Hepatocyte (in vitro differentiated cells): ENCODE measurements at regions not wholly inside any gene's neighbourhood (a gene's known extent, or its start where the extent isn't known, plus 50 kb on each side); places are given as distances from the start of the nearest gene placed in this dataset.
A peak's percentile ranks its signal among the peaks of the same experiment; 100 is the strongest.

ENCODE experiments used
- DNase-seq: peaks from one replicate; pipeline ENCODE4 v3.0.0-alpha.2; 2016; ENCODE audit warnings: low spot score
- H2AFZ ChIP-seq: fragments of 200-600 bp; sonication (generic); 2 replicates; pipeline ENCODE4 v1.6.0; 2016; ENCODE audit warnings: antibody characterized with exemption, mild to moderate bottlenecking
- H3K27ac ChIP-seq: fragments of 200-600 bp; sonication (generic); 2 replicates; pipeline ENCODE4 v1.5.1; 2016; ENCODE audit warnings: mild to moderate bottlenecking
- H3K27me3 ChIP-seq: fragments of 200-600 bp; sonication (generic); 2 replicates; pipeline ENCODE4 v1.6.1; 2016
- H3K36me3 ChIP-seq: fragments of 200-600 bp; sonication (generic); replicated peaks from 2 replicates; pipeline ENCODE4 v1.5.1; 2016; ENCODE audit warnings: low read depth; ENCODE audit not compliant: insufficient read depth
- H3K4me1 ChIP-seq: fragments of 200-600 bp; sonication (generic); 2 replicates; pipeline ENCODE4 v1.5.1; 2016; ENCODE audit warnings: mild to moderate bottlenecking, moderate library complexity; ENCODE audit not compliant: insufficient read depth
- H3K4me2 ChIP-seq: fragments of 200-600 bp; sonication (generic); 2 replicates; pipeline ENCODE4 v1.6.0; 2016
- H3K4me3 ChIP-seq: fragments of 200-600 bp; sonication (generic); 2 replicates; pipeline ENCODE4 v1.5.1; 2016; ENCODE audit warnings: mild to moderate bottlenecking
- H3K79me2 ChIP-seq: fragments of 200-600 bp; sonication (generic); 2 replicates; pipeline ENCODE4 v1.6.0; 2017; ENCODE audit warnings: mild to moderate bottlenecking
- H3K9me2 ChIP-seq: fragments of 200-600 bp; sonication (generic); replicated peaks from 2 replicates; pipeline ENCODE4 v1.6.0; 2017; ENCODE audit warnings: mild to moderate bottlenecking; ENCODE audit not compliant: insufficient read depth
- H3K9me3 ChIP-seq: fragments of 200-600 bp; sonication (generic); 2 replicates; pipeline ENCODE4 v1.5.1; 2016; ENCODE audit warnings: low read depth, mild to moderate bottlenecking
- H4K20me1 ChIP-seq: fragments of 200-600 bp; sonication (generic); 2 replicates; pipeline ENCODE4 v1.6.0; 2016; ENCODE audit warnings: mild to moderate bottlenecking; ENCODE audit not compliant: insufficient read depth, poor library complexity, severe bottlenecking
- CTCF ChIP-seq: fragments of 200-600 bp; sonication (generic); IDR thresholded peaks from 2 replicates; pipeline ENCODE4 v1.5.1; 2016; ENCODE audit warnings: antibody characterized with exemption, mild to moderate bottlenecking; ENCODE audit not compliant: poor library complexity
- EZH2 ChIP-seq: fragments of 200-600 bp; sonication (generic); IDR thresholded peaks from 2 replicates; pipeline ENCODE4 v1.6.1; 2016; ENCODE audit warnings: antibody characterized with exemption, mild to moderate bottlenecking, borderline replicate concordance
- EZH2phosphoT487 ChIP-seq: fragments of 200-600 bp; sonication (generic); IDR thresholded peaks from one replicate; pipeline ENCODE4 v1.6.1; 2018; ENCODE audit warnings: antibody characterized with exemption, mild to moderate bottlenecking, low read depth, moderate library complexity; ENCODE audit not compliant: unreplicated experiment, severe bottlenecking
- WGBS: methylation state at CpG from one replicate; pipeline ENCODE4 v1.1.6; 2016; ENCODE audit warnings: low lambda C conversion rate; ENCODE audit errors: missing lambda C conversion rate; 5-methylcytosine and 5-hydroxymethylcytosine counted together

DNA sequence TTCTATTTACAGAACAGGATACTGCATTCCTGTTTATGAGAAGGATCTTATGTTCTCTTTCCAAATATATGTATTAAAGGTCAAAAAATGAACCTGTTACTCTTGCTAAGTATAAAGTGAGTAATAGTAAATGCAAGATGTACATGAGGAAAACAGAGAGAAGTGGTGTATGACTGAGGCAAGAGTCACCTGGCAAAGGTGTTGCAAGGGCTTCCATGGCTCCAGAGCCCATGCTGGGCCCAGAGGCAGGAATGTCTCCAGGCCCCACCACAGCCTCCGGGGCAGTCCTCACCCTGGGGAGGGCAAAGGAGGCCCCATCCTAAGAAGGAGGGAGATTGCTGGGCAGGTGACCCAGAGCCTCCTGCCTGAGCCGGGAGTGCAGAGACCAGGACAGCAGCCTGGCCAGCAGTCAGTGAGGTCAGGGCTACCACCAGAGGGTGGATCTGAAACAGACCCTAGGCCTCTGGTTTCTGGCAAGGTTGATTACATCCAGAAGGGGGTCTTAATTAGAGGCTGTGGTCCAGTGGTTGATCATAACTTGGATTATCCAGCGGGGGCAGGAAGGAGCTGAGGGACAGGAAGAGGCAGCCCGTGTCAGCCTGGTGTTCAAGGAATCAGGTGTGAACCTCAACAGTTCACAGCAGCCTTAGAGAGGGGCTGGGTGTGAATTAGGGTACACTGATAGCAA, 57.3 kb upstream of the CPLX2 start:
- Histone ChIP-seq H3K4me1 (no peaks in the 10 kb centered on the region), H3K4me3 (no peak overlapping the region), H3K27ac (no peak overlapping the region), H2AFZ (no peak overlapping the region), H3K79me2 (no peaks in the 10 kb centered on the region), H3K36me3 (no peaks in the 10 kb centered on the region), H4K20me1 (no peaks in the 10 kb centered on the region), H3K4me2 (no peak overlapping the region), H3K27me3 (no peaks in the 10 kb centered on the region), H3K9me2 (no peaks in the 10 kb centered on the region), H3K9me3 (no peaks in the 10 kb centered on the region)
- 72% methylated on average over 4 of the region's 4 CpGs for WGBS
- TF ChIP-seq EZH2phosphoT487 (no peak), EZH2 (no peak), CTCF (no peak)
- no peak for DNase-seq

DNA sequence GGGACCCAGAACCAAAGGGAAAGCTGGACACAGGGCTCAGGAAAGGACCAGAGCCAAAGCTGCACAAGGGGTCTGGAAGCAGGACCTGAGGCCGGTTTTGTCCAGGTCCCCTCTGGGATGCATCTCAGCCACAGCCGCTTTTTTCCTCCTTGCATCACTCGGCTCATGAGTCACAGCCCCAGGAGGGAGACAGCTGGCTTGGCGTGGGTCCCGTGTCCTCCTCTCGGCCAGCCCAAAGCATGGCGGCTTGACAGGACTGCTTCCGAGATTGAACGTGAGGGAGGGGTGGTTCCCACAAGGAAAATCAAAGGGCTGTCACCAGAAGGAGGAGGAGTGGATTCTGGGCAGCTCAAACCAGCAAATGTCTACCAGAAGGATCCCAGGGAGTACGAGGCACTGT, 56.7 kb upstream of the CPLX2 start:
- H3K36me3 ChIP-seq, result no peaks in the 10 kb centered on the region
- H3K79me2 ChIP-seq, result no peaks in the 10 kb centered on the region
- no peak overlapping the region for H3K27ac ChIP-seq
- no peaks in the 10 kb centered on the region for H3K9me3 ChIP-seq
- TF ChIP-seq CTCF (no peak), EZH2phosphoT487 (no peak), EZH2 (no peak)
- H3K4me3 ChIP-seq, result no peak overlapping the region
- DNase-seq, result peak; percentile 50
- H3K4me1 ChIP-seq, result no peaks in the 10 kb centered on the region
- no peaks in the 10 kb centered on the region for H3K9me2 ChIP-seq
- H3K27me3 ChIP-seq, result no peaks in the 10 kb centered on the region
- H4K20me1 ChIP-seq, result no peaks in the 10 kb centered on the region
- WGBS, result 83% methylated on average over 10 of the region's 10 CpGs
- H2AFZ ChIP-seq, result no peak overlapping the region
- H3K4me2 ChIP-seq, result no peak overlapping the region

DNA sequence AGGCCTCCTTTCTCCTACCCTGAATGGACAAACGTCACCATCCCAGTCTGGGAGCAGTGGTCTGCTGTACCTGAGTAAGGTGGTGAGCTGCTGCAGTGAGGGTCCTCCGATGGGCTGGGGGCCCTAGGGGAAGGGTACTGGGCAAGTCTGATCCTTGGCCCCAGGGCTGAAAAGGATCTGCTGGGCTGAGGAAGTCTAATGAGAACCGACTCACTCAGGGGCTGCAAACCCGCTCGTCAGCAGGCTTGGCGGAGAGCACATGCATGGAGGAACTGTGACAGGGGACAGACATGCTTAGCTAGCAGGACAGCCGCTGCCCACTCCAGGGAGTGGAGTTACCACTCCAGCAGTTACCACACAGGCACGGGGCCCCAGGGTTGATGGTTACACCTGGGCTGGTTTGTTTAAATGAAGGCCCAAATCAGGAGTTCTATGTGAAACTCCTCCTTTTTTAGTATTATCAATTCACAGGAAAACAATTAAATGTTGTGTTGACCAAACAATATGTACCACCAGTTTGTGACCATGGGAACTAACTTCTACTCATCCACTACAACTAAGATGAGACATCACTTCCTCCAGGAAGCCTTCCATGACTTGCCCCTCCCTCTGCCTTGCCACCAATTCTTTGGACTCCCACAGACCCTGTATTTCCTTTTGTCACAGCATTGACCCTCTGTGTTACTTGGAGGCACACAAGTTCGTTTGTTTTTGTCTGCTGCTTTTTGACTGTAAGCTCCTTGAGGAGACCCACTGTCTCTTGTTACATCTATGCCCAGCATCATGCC, 56.1 kb upstream of the CPLX2 start:
- Histone ChIP-seq H3K4me2 (no peak overlapping the region), H2AFZ (no peak overlapping the region), H3K9me3 (no peaks in the 10 kb centered on the region), H3K4me3 (no peak overlapping the region), H3K79me2 (no peaks in the 10 kb centered on the region), H3K9me2 (no peaks in the 10 kb centered on the region), H3K27me3 (no peaks in the 10 kb centered on the region), H3K4me1 (no peaks in the 10 kb centered on the region), H4K20me1 (no peaks in the 10 kb centered on the region), H3K27ac (no peak overlapping the region), H3K36me3 (no peaks in the 10 kb centered on the region)
- WGBS, result 91% methylated on average over 9 of the region's 9 CpGs
- DNase-seq, result no peak
- TF ChIP-seq EZH2phosphoT487 (no peak), CTCF (no peak), EZH2 (no peak)
